Naive thymus-derived CD4-positive, alpha-beta T cell (primary cell): ENCODE measurements at regions not wholly inside any gene's neighbourhood (a gene's known extent, or its start where the extent isn't known, plus 50 kb on each side); places are given as distances from the start of the nearest gene placed in this dataset.

Experiments used
- ATAC-seq: fragments of 150-1000 bp; cut with Tn5 transposase; 2 replicates; pipeline ENCODE4 v1.10.0; 2021; ENCODE audit warnings: mild to moderate bottlenecking, moderate library complexity
- CTCF ChIA-PET: fragments of 350-600 bp; sonication (Branson Sonifier 250); formaldehyde crosslinking; loops from one replicate; lab custom pipeline; 2021; ENCODE audit warnings: antibody characterized with exemption; lab: Charles Lee
- POLR2A ChIA-PET: fragments of 350-600 bp; sonication (Branson Sonifier 250); formaldehyde crosslinking; loops from one replicate; lab custom pipeline; 2021; ENCODE audit warnings: antibody characterized with exemption, inconsistent platforms; lab: Charles Lee
- DNase-seq, 9 donors: peaks; one replicate each; pipeline versions ENCODE4 v3.0.0 to v3.0.0-alpha.2; 2020 to 2022; ENCODE audit warnings: mixed read lengths in 1 of 9
- H3K27ac ChIP-seq: one replicate; pipeline ENCODE4 v1.7.0; 2013; ENCODE audit warnings: mild to moderate bottlenecking, low read depth, low read length, moderate library complexity
- H3K27me3 ChIP-seq, 2 donors: one replicate each; pipeline ENCODE4 v1.7.0; 2013; ENCODE audit warnings: low read length in 2 of 2, mild to moderate bottlenecking in 2 of 2, moderate library complexity in 2 of 2; ENCODE audit not compliant: control insufficient read depth in 2 of 2, insufficient read depth in 2 of 2
- H3K36me3 ChIP-seq, 3 experiments: 1 replicate in 2 of 3; 2 replicates in 1 of 3; pipeline ENCODE4 v1.7.0; 2013; ENCODE audit warnings: low read length in 3 of 3, mild to moderate bottlenecking in 3 of 3, moderate library complexity in 1 of 3; ENCODE audit not compliant: insufficient read depth in 3 of 3, control insufficient read depth in 2 of 3
- H3K4me1 ChIP-seq, 2 donors: one replicate each; pipeline ENCODE4 v1.7.0; 2013; ENCODE audit warnings: low read length in 2 of 2, mild to moderate bottlenecking in 2 of 2, moderate library complexity in 1 of 2; ENCODE audit not compliant: control insufficient read depth in 2 of 2, insufficient read depth in 2 of 2
- H3K4me3 ChIP-seq: 2 replicates; pipeline ENCODE4 v1.7.0; 2013; ENCODE audit warnings: mild to moderate bottlenecking, low read length
- H3K9me3 ChIP-seq, 3 experiments: 1 replicate in 2 of 3; 2 replicates in 1 of 3; pipeline ENCODE4 v1.7.0; 2013; ENCODE audit warnings: low read length in 3 of 3; ENCODE audit not compliant: control insufficient read depth in 2 of 3
- H3K27ac Mint-ChIP-seq, 9 donors: one replicate each; pipeline ENCODE4 v1.8.0; 2020 to 2022; ENCODE audit warnings: mixed read lengths in 9 of 9, mild to moderate bottlenecking in 8 of 9, moderate library complexity in 5 of 9, inconsistent platforms in 2 of 9
- H3K27me3 Mint-ChIP-seq, 5 donors: one replicate each; pipeline ENCODE4 v1.8.0; 2021 to 2022; ENCODE audit warnings: mixed read lengths in 5 of 5, mild to moderate bottlenecking in 1 of 5
- H3K36me3 Mint-ChIP-seq, 5 donors: one replicate each; pipeline ENCODE4 v1.8.0; 2020 to 2022; ENCODE audit warnings: mixed read lengths in 5 of 5, mild to moderate bottlenecking in 3 of 5, inconsistent platforms in 1 of 5
- H3K4me1 Mint-ChIP-seq, 7 donors: one replicate each; pipeline ENCODE4 v1.8.0; 2020 to 2022; ENCODE audit warnings: mixed read lengths in 7 of 7, mild to moderate bottlenecking in 3 of 7, inconsistent platforms in 1 of 7
- H3K4me3 Mint-ChIP-seq, 10 donors: one replicate each; pipeline ENCODE4 v1.8.0; 2020 to 2022; ENCODE audit warnings: mild to moderate bottlenecking in 10 of 10, mixed read lengths in 10 of 10, moderate library complexity in 6 of 10, inconsistent platforms in 2 of 10
- H3K9me3 Mint-ChIP-seq, 11 donors: one replicate each; pipeline ENCODE4 v1.8.0; 2020 to 2022; ENCODE audit warnings: mixed read lengths in 11 of 11, mild to moderate bottlenecking in 4 of 11, inconsistent platforms in 1 of 11, moderate library complexity in 1 of 11
- intact Hi-C, 2 donors: fragments of 100-400 bp; cut with micrococcal nuclease; formaldehyde crosslinking; loops; one replicate each; pipeline ENCODE4 v1.15.1; 2023

GRCh38 chr2:144217853-144218633 lies 301.9 kb downstream of the ZEB2 start:
- Histone ChIP-seq H3K4me3 (no peak overlapping the region), H3K27ac (no peak overlapping the region), H3K27me3 (no peaks in the 10 kb centered on the region), H3K36me3 (no peaks in the 10 kb centered on the region), H3K4me1 (peaks cover 0 to 3% of the 10 kb centered on the region in 2 donors), H3K9me3 (no peaks in the 10 kb centered on the region)
- ChIA-PET CTCF (no interaction called here), POLR2A (no interaction called here)
- no peak for DNase-seq
- peaks cover 2 to 20% (median 7%) of the 10 kb centered on the region in 7 donors for H3K4me1 Mint-ChIP-seq
- no peaks in the 10 kb centered on the region for H3K27me3 Mint-ChIP-seq
- H3K27ac Mint-ChIP-seq: no peak overlapping the region
- ATAC-seq: no peak
- H3K36me3 Mint-ChIP-seq: no peaks in the 10 kb centered on the region
- H3K4me3 Mint-ChIP-seq: no peak overlapping the region
- intact Hi-C loops: no loop called here
- H3K9me3 Mint-ChIP-seq: no peaks in the 10 kb centered on the region

- ATAC-seq (no peak), DNase-seq (peak in 1 of 9 donors; percentile 10)
- no peaks in the 10 kb centered on the region for H3K9me3 Mint-ChIP-seq
- intact Hi-C loops: no loop called here
- peaks cover 0 to 4% of the 10 kb centered on the region in 2 donors for H3K4me1 ChIP-seq
- H3K4me3 Mint-ChIP-seq: peak overlapping the region in 1 of 10 donors; percentile 12
- H3K36me3 ChIP-seq: no peaks in the 10 kb centered on the region
- H3K27ac ChIP-seq: no peak overlapping the region
- CTCF ChIA-PET: interaction anchor here (0.6 kb wide), 1 partner anchor 123 kb away, joined by 4 read pairs; no protein-coding TSS in a partner anchor
- no peak overlapping the region for H3K4me3 ChIP-seq
- H3K4me1 Mint-ChIP-seq: peaks cover 3 to 23% (median 7%) of the 10 kb centered on the region in 7 donors
- H3K27me3 Mint-ChIP-seq: no peaks in the 10 kb centered on the region
- H3K27ac Mint-ChIP-seq: peak overlapping the region in 3 of 9 donors; percentile 0 to 50 (median 33)
- peaks cover 0 to 4% (median 0%) of the 10 kb centered on the region in 5 donors for H3K36me3 Mint-ChIP-seq
- no peaks in the 10 kb centered on the region for H3K27me3 ChIP-seq
- H3K9me3 ChIP-seq: no peaks in the 10 kb centered on the region
- POLR2A ChIA-PET: no interaction called here
Observed at GRCh38 chr2:144215701-144216675, 303.9 kb downstream of the ZEB2 start.

DNA sequence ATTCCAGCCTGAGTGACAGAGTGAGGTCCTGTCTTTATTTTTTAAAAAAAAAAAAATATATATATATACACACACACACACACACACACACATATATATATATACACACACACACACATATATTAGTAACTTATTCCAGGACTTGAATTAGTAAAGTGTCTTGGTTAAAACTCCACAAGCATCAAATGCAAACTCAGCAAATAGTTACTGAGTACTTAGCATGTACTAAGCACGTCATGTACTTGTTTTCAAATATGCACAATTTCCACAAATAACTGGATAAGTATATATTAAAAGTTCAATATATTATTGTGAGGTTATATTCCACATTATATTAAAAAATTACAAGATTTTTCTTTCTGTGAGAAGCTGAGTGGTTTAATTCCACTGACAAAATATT lies 304.7 kb downstream of the ZEB2 start:
- Histone ChIP-seq H3K27me3 (no peaks in the 10 kb centered on the region), H3K4me3 (no peak overlapping the region), H3K36me3 (no peaks in the 10 kb centered on the region), H3K9me3 (no peaks in the 10 kb centered on the region), H3K27ac (no peak overlapping the region), H3K4me1 (peaks cover 0 to 7% of the 10 kb centered on the region in 2 donors)
- ChIA-PET POLR2A (no interaction called here), CTCF (no interaction called here)
- Mint-ChIP-seq H3K4me3 (no peak overlapping the region), H3K27ac (no peak overlapping the region), H3K36me3 (peaks cover 0 to 7% (median 2%) of the 10 kb centered on the region in 5 donors), H3K9me3 (no peaks in the 10 kb centered on the region), H3K27me3 (no peaks in the 10 kb centered on the region), H3K4me1 (peaks cover 4 to 23% (median 7%) of the 10 kb centered on the region in 7 donors)
- ATAC-seq (no peak), DNase-seq (no peak)
- intact Hi-C loops: no loop called here

DNA sequence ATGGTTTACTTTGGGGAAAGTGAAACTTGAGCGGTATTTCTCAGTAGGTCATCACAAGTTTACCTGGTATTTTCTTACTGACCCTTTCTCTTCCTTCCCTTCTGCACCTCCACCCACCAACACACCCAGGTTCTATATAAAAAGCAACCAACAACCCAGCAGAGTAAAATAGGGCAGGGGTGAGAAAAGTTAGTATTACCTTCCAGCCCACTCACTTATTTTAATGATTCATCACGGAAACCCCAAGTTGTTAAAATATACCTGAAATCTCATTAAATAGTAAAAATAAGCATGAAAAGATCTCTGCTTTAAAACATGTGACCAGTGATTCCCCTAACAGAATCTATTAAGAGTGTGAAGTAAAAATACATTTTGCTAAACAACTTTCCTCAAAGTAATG lies 306.1 kb downstream of the ZEB2 start:
- H3K4me1 ChIP-seq: peaks cover 0 to 7% of the 10 kb centered on the region in 2 donors
- peak overlapping the region in 1 of 10 donors; percentile 24 for H3K4me3 Mint-ChIP-seq

GRCh38 chr2:144211826-144212225 lies 308.1 kb downstream of the ZEB2 start:
- peaks cover 4 to 23% (median 7%) of the 10 kb centered on the region in 7 donors for H3K4me1 Mint-ChIP-seq
- CTCF ChIA-PET: no interaction called here

More for the DNA sequence above, 306.1 kb downstream of the ZEB2 start:
- Mint-ChIP-seq H3K36me3 (peaks cover 0 to 11% (median 4%) of the 10 kb centered on the region in 5 donors), H3K27me3 (no peaks in the 10 kb centered on the region), H3K9me3 (no peaks in the 10 kb centered on the region), H3K27ac (no peak overlapping the region), H3K4me1 (peaks cover 4 to 23% (median 7%) of the 10 kb centered on the region in 7 donors)
- ChIA-PET CTCF (no interaction called here), POLR2A (no interaction called here)
- Histone ChIP-seq H3K36me3 (no peaks in the 10 kb centered on the region), H3K27ac (no peak overlapping the region), H3K27me3 (no peaks in the 10 kb centered on the region), H3K4me3 (no peak overlapping the region), H3K9me3 (no peaks in the 10 kb centered on the region)
- no peak for DNase-seq
- ATAC-seq: no peak
- intact Hi-C loops: no loop called here

DNA sequence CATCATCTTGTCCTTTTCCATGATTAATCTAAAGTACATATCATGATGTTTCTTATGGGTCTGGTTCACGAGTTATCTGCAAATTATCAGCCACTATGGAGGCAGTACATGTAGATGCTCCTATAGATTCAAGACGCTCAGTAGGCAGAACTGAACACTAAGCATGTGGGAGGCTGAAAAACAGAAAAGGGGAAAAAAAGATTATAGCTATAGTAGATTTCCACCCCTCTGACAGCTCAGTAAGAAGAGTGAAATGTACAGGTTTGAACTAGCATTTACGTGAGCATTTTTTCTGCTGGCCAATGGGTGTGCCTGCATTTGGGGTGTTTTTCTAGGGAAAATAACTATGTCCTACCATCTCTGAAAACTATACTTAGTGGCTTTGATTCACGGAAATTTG lies 308.9 kb downstream of the ZEB2 start:
- H3K4me3 ChIP-seq: no peak overlapping the region
- H3K27ac ChIP-seq: no peak overlapping the region
- peaks cover 0 to 7% of the 10 kb centered on the region in 2 donors for H3K4me1 ChIP-seq
- Mint-ChIP-seq H3K36me3 (peaks cover 5 to 17% (median 12%) of the 10 kb centered on the region in 5 donors), H3K9me3 (peaks cover 0 to 4% (median 0%) of the 10 kb centered on the region in 11 donors), H3K27ac (no peak overlapping the region), H3K27me3 (no peaks in the 10 kb centered on the region), H3K4me1 (peaks cover 3 to 19% (median 4%) of the 10 kb centered on the region in 7 donors), H3K4me3 (no peak overlapping the region)
- no peak for DNase-seq
- ChIA-PET POLR2A (no interaction called here), CTCF (no interaction called here)
- intact Hi-C loops: no loop called here
- H3K27me3 ChIP-seq: no peaks in the 10 kb centered on the region
- no peak for ATAC-seq
- H3K36me3 ChIP-seq: no peaks in the 10 kb centered on the region
- no peaks in the 10 kb centered on the region for H3K9me3 ChIP-seq

More at GRCh38 chr2:144211826-144212225, 308.1 kb downstream of the ZEB2 start:
- Mint-ChIP-seq H3K27ac (no peak overlapping the region), H3K27me3 (no peaks in the 10 kb centered on the region), H3K9me3 (peaks cover 0 to 4% (median 0%) of the 10 kb centered on the region in 11 donors), H3K4me3 (no peak overlapping the region), H3K36me3 (peaks cover 5 to 17% (median 12%) of the 10 kb centered on the region in 5 donors)
- Histone ChIP-seq H3K4me3 (no peak overlapping the region), H3K36me3 (no peaks in the 10 kb centered on the region), H3K27ac (no peak overlapping the region), H3K27me3 (no peaks in the 10 kb centered on the region), H3K4me1 (peaks cover 0 to 7% of the 10 kb centered on the region in 2 donors), H3K9me3 (no peaks in the 10 kb centered on the region)
- intact Hi-C loops: no loop called here
- POLR2A ChIA-PET: no interaction called here
- no peak for DNase-seq
- no peak for ATAC-seq
